ENCODE measurements at regions not wholly inside any gene's neighbourhood (a gene's known extent, or its start where the extent isn't known, plus 50 kb on each side); places are given as distances from the start of the nearest gene placed in this dataset.
"Not testable (repeated sequence)": the region's sequence is repeated elsewhere in the genome, so short reads cannot be mapped to it uniquely, and the experiment has no call there.

DNA sequence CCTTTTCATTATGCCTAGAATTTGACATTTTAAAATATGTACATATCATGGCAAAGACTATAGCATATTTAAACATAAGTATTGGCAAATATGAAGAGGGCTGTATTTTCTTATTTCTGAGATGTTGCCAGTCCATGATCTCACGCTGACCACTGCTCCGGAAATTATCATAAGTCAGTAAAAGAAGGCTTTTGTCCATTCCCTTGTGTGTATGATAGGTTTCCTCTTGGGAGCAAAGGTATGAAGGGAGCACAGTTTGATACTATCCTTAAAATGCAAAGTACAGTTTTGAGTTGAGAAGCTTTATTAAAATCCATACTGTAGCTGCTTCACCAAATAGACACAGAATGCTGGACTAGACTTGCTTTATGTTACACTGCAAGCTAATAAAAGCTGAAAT, 52.6 kb upstream of the AGA start:
- DNase-seq (ENCODE audit: low read depth) = no peak

DNA sequence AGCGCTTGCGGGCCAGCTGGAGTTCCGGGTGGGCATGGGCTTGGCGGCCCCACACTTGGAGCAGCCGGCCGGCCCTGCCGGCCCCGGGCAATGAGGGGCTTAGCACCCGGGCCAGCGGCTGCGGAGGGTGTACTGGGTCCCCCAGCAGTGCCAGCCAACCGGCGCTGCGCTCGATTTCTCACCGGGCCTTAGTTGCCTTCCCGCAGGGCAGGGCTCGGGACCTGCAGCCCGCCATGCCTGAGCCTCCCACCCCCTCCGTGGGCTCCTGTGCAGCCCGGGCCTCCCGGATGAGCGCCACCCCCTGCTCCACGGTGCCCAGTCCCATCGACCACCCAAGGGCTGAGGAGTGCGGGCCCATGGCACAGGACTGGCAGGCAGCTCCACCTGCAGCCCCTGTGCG, 53.4 kb upstream of the AGA start:
- not testable (repeated sequence) for DNase-seq (ENCODE audit: low read depth)

DNA sequence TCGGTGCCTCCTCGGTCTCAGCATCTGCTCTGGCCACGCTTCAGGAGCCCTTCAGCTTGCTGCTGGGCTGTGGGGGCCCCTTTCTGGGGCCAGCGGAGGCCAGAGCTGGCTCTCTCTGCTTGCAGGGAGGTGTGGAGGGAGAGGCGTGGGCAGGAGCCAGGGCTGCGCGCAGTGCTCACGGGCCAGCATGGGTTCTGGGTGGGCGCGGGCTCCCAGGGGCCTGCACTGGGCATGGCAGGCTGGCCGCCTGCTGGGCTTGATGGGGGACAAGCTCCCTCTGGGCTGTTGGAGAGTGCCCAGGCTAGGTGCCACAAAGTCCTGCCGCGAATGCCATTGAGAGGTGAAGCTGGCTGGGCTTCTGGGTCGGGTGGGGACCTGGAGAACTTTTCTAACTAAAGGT, 57.3 kb upstream of the AGA start:
- no peak for DNase-seq (ENCODE audit: low read depth)

DNA sequence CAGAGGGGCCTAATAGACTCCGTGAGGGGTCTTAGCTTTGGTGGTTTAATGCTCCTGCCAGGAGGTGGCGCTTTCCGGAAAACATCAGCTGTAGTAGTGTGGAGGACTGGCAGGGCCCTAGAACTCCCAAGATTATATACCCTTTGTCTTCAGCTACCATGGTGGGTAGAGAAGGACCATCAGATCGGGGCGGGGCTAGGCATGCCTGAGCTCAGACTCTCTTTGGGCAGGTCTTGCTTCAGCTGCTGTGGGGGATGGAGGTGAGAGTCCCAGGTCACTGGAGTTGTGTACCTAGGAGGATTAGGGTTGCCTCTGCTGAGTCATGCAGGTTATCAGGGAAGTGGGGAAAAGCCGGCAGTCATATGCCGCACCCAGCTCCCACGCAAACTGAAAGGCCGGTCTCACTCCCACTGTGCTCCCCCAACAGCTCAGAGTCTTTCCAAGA, 63.0 kb upstream of the AGA start:
- DNase-seq (ENCODE audit: low read depth) = no peak

DNA sequence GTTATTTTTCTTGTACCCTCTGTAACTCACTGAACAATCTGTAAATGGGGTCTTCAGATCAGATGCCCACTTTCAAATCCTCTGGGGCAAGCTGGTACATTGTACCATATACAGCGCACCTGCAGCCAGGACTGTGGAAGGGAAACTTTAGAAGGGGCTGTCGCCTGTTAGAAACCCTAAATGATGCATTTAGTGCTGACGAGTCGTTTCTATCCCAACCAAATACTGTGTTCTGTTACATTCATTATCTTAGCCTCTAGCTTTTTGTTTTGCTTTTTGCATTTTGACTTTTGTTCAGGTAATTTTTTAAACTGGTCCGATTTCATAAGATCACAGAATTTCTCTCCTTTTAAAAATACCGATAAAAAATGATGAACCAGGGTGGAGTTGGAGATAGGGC, 66.4 kb upstream of the AGA start:
- DNase-seq (ENCODE audit: low read depth) = no peak

DNA sequence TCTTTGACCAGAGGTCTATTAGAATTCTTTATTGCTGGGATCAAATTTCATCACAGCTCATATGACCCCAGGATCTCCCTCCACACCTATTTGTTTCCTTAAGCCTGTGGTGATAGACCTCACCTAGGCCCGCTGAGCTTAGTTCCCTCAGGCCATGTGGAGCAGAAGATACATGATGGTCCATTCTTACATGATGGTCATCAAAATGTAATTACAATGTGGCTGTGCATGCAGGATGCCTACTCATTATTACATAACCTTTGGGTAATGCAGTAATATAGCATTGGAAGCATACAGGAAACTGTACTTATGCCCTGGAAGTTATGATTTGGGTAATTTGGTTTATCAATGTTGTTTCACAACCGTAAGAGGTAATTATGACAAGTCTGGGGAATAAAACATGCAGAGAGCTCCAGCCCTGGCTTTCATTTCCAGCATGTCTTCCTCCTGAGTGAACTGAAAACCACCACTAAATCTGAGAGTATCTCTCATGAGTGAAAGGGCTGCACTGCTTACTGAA, 67.0 kb upstream of the AGA start:
- DNase-seq (ENCODE audit: low read depth) = no peak

DNA sequence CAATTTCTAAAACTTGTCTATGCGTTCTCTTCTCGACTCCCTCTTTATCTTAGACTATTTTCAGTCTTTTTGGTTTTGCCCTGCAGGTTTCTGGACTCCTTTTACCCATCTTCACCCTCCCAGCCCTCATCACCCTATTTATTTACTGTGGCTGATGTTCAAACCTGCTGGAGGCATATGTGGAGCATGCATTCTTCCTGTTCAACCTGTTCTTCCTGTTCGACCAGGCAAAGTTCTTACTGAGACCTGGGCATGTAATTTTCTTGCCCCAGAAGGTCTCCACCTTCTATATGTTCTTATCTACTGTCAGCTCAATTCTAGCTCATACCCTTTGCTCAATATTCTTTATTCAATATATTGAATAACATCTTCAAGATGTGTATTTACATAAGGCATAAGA, 69.4 kb upstream of the AGA start:
- DNase-seq (ENCODE audit: low read depth) = no peak

DNA sequence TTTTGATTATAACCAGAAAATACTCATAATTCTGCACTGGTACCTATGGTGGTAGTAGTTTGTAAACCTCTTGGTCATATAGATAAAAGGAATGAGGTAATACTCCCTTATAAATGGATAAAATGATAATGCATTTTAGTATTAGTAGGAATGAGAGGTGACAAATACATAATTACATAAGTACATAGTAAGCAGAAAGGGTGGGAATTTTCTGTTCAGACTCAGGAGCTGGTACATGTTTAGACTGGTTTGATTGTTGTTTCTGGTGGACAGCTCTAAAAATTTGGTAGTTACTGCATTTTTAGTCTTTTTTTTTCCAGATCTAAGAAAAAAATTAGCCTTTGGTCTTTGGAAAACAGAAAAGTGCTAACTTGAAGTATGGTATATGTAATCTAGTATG, 70.4 kb upstream of the AGA start:
- no peak for DNase-seq (ENCODE audit: low read depth)

DNA sequence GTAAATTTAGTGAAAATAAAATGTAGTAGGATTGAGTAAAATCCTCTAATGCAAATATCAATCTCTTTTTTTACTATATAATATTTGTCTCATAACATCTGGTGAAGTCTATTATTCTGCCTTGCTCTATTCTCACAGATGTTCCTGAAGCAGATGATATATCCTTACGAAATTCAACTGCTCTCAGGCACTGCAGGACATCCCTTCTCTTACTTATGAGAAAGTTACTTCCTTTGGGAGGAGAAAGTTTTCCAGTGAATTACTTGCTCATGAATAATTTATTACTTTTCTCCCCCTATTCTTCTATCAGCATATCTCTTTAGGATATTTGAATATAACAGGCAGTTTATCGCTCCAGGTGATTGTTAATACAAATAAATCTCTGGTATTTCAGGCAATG, 75.6 kb upstream of the AGA start:
- no peak for DNase-seq (ENCODE audit: low read depth)

DNA sequence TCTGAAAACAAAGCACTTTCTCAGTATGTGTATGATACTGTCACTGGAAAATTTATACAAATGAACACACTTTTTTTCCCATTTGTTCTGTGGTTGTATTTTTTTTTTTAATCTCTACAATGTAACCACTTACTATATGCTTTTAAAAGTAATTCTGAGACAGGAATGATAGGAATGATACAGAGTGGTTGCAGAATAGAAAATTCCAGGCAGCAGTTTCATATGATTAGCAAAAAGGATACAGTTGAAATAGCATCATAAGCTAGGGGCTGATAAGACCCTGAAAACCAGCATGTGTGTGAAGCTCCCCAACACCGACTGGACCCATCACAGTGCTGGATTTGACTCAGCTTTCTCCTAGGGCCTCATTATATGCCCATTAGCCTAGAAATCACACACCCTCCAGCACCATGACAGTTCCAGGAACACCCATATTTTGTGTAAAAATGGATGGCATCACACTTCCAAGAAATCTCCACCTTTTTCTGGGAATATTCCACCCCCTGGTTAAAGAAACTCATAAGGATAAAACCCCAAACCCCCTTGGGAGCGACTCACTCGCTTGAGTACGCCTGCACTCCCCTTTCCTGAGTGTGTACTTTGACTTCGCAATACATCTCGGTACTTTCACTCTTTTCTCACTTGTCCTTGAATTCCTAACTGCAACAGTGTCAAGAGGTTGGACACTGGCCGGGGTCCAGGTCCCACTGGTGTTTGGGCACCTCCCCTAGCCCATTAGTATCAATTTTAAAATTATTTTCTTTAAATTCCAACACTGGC, 77.4 kb upstream of the AGA start:
- no peak for DNase-seq (ENCODE audit: low read depth)

DNA sequence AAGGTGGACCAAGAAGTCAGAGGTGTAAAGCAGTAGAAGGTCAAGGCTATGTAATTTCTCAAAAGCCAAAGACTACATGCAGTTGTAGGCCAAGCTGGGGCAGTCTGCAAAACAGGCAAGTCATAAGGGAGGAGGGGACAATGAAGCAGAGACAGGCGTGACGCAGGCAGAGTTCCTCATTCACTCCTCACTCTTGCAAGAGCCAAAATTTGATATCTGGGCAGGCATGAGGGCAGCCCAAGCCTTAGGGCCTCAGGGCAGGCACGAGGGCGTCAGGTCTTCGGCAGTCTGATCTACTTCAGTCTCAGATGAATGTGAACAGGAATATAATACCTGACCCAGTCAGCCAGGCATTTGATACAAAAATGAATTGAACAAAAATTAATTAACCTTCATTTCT, 86.4 kb upstream of the AGA start:
- no peak for DNase-seq (ENCODE audit: low read depth)

DNA sequence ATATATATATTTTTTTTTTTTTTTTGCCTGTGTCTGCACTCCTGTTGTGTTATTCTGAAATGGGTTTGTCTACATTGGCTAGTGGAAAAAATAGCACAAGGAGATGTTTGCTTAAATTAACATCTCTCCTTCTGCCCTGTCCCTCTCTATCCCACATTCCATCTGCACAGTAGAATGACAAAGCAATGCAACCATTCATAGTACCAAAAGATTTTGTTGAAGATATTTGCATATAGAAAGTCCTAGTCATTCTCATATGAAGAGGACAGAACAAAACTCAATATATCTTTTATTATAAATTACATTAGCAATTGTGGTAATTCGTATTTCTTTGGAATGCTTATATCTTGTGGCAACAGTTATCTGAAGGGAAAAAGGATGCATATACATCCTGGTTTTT, 88.3 kb upstream of the AGA start:
- DNase-seq (ENCODE audit: low read depth) = no peak

DNA sequence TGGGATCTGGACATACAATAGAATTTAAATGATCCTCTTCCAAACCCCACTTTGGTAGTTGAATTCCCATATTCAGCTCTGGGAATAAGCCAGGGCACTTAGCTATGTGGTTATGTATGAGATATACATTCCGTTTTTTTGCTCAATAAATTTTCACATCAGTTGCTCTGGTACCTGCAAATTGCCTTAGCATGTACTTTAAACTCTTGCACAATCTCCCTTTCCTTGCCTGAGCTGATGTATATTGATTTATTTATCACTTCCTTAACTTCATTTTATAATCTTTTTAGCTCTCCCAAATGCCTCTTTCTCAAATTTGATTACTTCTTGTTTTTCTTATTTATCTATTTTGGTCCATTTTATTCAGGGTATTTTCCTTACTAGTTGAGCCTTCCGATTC, 90.1 kb upstream of the AGA start:
- no peak for DNase-seq (ENCODE audit: low read depth)

DNA sequence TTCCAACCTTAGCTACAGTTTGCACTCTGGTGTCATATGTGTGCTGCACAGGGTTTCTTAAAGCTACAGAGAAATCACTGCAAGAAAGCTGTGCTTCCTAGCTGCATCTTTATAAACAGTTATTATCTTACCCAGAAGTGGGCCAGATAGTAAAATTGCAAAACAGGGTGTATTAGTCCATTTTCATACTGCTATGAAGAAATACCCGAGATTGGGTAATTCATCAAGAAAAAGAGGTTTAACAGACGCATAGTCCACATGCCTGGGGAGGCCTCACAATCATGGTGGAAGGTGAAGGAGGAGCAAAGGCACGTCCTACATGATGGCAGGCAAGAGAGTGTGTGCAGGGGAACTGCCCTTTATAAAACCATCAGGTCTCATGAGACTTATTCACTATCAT, 92.6 kb upstream of the AGA start:
- DNase-seq (ENCODE audit: low read depth) = not testable (repeated sequence)

DNA sequence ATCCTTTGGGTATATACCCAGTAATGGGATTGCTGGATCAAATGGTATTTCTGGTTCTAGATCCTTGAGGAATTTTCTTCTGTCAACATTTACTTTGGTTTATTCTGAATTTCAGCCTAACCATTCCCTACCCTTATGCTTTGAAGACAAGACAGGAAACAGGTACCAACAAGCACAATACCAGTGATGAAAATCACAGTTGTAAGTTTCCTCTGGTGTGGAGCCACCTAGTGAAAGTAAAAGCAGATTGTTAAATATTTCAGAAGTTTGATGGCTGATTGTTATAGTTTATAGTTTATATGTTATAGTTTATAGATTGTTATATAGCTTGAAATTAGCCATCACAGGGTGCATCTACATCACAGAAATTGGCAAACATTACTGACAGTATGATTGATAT, 104.5 kb upstream of the AGA start:
- DNase-seq (ENCODE audit: low read depth) = peak; percentile 47

DNA sequence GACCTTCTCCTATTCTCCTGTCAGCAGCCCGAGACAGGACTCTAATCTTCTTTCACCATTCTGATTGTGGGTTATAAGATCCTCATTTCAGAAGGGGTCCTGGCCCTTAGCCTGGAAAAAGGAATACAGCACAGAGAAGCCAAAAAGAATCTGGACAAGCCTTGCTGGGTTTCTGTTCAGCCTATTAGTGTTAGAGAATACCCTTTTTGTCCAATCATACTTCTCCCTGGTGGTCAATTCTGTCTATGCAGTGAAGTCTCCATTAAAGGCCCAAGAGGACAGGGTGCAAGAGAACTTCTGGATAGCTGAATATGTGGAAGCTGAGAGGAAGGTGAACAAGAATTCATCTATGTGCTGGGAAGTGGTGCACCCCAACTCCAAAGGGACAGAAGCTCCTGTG, 105.7 kb upstream of the AGA start:
- DNase-seq (ENCODE audit: low read depth) = peak; percentile 8

DNA sequence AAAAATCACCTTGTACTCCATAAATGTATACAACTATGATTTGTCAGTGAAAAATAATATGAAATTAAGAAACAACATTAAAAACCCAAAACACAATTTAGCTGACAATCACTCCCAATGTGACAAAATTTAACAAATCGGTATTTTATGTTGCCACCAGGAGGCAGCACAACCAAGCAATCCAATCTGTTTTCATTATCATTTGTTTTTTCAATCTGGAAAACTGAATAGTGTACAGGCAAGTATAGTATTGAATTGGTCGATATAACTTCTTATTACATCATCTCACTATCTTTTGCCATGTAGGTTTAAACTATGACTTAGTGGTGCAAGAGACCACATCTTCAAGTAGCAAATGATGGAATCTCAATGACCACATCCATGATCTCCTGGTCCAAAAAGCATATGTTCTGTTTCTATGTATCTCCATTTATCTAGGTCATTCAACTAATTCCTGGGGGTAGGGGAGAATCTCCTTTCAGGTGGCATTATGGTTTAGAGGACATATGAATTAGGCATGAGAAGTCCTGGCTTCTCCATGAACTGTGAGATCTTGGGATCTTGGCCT, 112.9 kb upstream of the AGA start:
- DNase-seq (ENCODE audit: low read depth) = peak; percentile 47

DNA sequence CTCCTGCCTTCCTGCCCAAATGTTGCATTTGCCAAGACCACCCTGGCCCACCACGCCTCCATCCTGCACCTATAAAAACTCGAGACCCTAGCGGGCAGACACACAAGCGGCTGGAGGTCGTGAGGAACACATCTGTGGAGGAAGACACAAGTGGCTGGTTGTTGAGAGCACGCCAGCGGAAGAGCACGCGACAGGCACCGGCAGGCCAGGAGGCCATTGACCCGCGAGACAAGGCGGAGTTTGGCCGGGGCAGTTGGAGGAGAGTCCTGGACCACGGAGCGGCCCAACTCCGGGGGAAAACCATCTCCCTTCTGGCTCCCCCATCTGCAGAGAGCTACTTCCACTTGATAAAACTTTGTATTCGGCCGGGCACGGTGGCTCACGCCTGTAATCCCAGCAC, 115.2 kb upstream of the AGA start:
- no peak for DNase-seq (ENCODE audit: low read depth)

DNA sequence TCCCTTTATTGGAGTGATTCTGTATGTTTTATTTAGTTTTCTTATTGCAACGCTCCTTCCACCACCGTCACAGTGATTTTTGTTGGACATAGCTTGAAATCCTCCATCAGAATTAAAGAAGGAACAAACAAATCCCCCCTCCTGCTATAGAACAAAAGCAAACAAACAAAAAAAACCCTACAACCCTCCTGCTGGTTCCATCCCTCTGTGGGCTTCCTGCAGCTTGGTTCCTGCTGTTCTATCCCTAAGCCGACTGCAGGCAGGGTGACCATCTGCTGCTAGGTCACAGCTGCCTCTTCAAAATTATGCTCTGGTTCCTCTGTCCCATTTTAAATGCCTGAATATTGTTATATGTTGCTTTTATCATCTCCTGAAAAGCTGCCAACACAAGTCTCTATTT, 116.8 kb upstream of the AGA start:
- no peak for DNase-seq (ENCODE audit: low read depth)

DNA sequence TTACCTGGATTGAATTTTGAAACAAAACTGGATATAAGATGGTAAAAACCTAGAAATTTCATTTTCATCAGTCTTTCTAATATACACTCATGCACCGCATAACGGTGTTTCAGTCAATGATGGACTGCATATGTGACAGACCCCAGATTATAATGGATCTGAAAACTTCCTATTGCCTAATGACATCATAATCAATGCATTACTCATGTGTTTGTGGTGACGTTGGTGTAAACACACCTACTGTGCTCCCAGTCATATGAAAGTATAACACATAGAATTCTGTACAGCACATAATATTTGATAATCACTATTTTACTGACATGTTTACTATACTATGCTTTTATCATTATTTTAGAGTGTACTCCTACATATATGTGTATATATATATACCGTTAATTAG, 119.9 kb upstream of the AGA start:
- DNase-seq (ENCODE audit: low read depth) = peak; percentile 1

DNA sequence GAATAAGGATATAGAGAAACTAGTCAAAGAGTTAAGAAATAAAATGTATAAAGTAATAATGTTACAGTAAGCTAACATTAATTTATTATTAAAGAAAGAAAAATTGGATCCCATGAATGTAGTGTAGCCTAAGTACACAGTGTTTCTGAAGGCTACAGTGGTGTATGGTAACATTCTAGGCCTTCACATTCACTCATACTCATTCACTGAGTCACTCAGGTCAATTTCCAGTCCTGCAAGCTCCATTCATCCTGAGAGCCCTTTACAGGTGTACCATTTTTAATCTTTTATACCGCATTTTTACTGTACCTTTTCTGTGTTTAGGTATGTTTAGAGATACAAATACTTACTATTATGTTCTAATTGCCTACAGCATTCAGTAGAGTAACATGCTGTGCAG, 120.6 kb upstream of the AGA start:
- peak; percentile 9 for DNase-seq (ENCODE audit: low read depth)

DNA sequence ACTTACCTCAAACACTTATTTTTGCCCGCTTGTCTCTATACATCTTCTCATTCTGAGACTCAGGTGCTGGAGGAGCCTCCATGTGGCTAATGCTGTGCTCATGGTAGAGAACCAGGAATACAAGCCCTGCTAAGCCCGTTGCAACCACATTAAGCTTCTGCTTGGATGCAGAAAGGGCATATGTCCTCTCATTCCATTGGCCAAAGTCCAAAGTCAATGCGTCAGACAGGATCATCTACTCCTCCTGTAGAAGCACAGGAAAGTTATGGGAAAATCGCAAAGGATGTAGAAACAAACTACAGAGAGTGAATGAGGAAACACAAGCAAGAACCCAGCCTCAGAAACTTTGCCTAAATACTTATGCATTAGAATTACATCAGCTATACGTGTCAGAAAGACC, 124.5 kb upstream of the AGA start:
- DNase-seq (ENCODE audit: low read depth) = no peak

DNA sequence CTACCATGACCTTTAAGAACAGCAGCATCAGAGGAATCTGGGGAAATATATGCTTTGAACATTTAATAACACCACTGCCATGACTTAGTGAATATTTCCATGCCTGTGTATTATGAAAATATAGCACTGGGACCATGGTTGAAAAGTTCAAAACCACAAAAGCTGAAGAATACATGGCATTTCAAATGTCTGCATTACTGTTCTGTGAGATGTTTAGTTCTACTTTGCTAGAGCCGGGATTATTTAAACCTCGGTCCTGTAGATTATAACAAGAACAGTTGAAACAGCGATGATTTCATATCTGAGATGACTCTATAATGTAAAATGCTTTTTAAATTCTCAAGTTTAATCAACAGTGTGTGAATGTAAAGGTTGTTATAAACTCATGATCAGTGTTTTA, 126.7 kb upstream of the AGA start:
- DNase-seq (ENCODE audit: low read depth) = no peak

DNA sequence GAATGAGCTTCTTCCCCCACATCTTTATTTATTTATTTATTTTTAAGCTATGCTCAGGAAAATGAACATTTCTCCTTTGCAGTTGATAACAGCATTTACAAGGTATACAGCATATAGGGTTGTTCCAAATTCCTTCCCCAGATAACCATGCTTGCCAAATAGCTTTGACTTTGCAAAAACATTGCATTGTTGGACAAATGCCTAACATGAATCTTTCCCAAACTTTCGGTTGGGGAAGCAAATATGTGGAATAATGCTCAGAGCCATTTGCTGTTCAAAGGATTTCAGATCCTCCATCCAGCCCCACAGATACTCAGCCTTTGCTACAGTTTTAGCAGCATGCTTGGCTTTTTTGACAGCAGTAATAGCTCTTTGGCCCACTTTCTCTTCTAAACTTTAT, 127.2 kb upstream of the AGA start:
- DNase-seq (ENCODE audit: low read depth) = no peak

Data from ELR (cell line).